GM12891 (cell line): ENCODE measurements at regions not wholly inside any gene's neighbourhood (a gene's known extent, or its start where the extent isn't known, plus 50 kb on each side); places are given as distances from the start of the nearest gene placed in this dataset.

Source experiments
- POLR2A ChIP-seq: IDR thresholded peaks from 2 replicates; pipeline ENCODE4 v1.6.1; 2011; ENCODE audit warnings: low read depth, low read length, control low read depth
- POLR2AphosphoS5 ChIP-seq: IDR thresholded peaks from 2 replicates; pipeline ENCODE4 v1.6.1; 2011; ENCODE audit warnings: low read depth, low read length, control low read depth
- TAF1 ChIP-seq: IDR thresholded peaks from 2 replicates; pipeline ENCODE4 v1.6.1; 2011; ENCODE audit warnings: low read depth, low read length, control low read depth

GRCh38 chr3:5899014-5899761, 711.7 kb downstream of the EDEM1 start:
- TF ChIP-seq POLR2A (no peak), POLR2AphosphoS5 (no peak), TAF1 (no peak)
